ENCODE measurements at regions not wholly inside any gene's neighbourhood (a gene's known extent, or its start where the extent isn't known, plus 50 kb on each side); places are given as distances from the start of the nearest gene placed in this dataset.

- no peaks in the 10 kb centered on the region for H3K36me3 ChIP-seq
- in situ Hi-C loops (cut with MboI; ENCODE audit: low sequenced_read_pairs in 4 of 4) = no loop called here
- intact Hi-C loops (cut with DNase I; ENCODE audit: low total_unique reads) = no loop called here
- TF ChIP-seq POLR2A (IDR thresholded peaks at IDR 0.05) = no peak
- no peak for TF ChIP-seq CTCF (IDR thresholded peaks at IDR 0.05 in 4 of 5, conservative IDR thresholded peaks at IDR 0.05 in 1 of 5)
- ATAC-seq = no peak
- H3K9me3 ChIP-seq = no peaks in the 10 kb centered on the region
- no peaks in the 10 kb centered on the region for H3K4me1 ChIP-seq
- H3K27ac ChIP-seq = no peak overlapping the region
- no peak for DNase-seq
- no peaks in the 10 kb centered on the region for H3K27me3 ChIP-seq
- no peak overlapping the region for H3K4me3 ChIP-seq
Observed at GRCh38 chr12:17060260-17060659, 454.3 kb upstream of the LMO3 start.

- in situ Hi-C loops (cut with MboI; ENCODE audit: low sequenced_read_pairs in 4 of 4) = no loop called here
- Histone ChIP-seq H3K27ac (no peak overlapping the region), H3K36me3 (no peaks in the 10 kb centered on the region), H3K4me1 (no peaks in the 10 kb centered on the region), H3K27me3 (no peaks in the 10 kb centered on the region), H3K4me3 (no peak overlapping the region), H3K9me3 (no peaks in the 10 kb centered on the region)
- ATAC-seq = no peak
- DNase-seq = no peak
- no peak for TF ChIP-seq CTCF (IDR thresholded peaks at IDR 0.05 in 4 of 5, conservative IDR thresholded peaks at IDR 0.05 in 1 of 5)
- intact Hi-C loops (cut with DNase I; ENCODE audit: low total_unique reads) = no loop called here
Observed at GRCh38 chr12:17056546-17056945, 450.6 kb upstream of the LMO3 start.

- Histone ChIP-seq H3K4me1 (no peaks in the 10 kb centered on the region), H3K27me3 (no peaks in the 10 kb centered on the region), H3K9me3 (no peaks in the 10 kb centered on the region), H3K36me3 (no peaks in the 10 kb centered on the region), H3K4me3 (no peak overlapping the region), H3K27ac (no peak overlapping the region)
- intact Hi-C loops (cut with DNase I; ENCODE audit: low total_unique reads) (no loop called here), in situ Hi-C loops (cut with MboI; ENCODE audit: low sequenced_read_pairs in 4 of 4) (no loop called here)
- no peak for ATAC-seq
- no peak for DNase-seq
- TF ChIP-seq POLR2A (IDR thresholded peaks at IDR 0.05) = no peak
- TF ChIP-seq CTCF (IDR thresholded peaks at IDR 0.05 in 4 of 5, conservative IDR thresholded peaks at IDR 0.05 in 1 of 5) = no peak
Observed at GRCh38 chr12:17038923-17039322, 433.0 kb upstream of the LMO3 start.

- no peaks in the 10 kb centered on the region for H3K36me3 ChIP-seq
- H3K27me3 ChIP-seq = no peaks in the 10 kb centered on the region
- DNase-seq (no peak), ATAC-seq (no peak)
- no peak overlapping the region for H3K4me3 ChIP-seq
- H3K4me1 ChIP-seq = no peaks in the 10 kb centered on the region
- no peak overlapping the region for H3K27ac ChIP-seq
- no peaks in the 10 kb centered on the region for H3K9me3 ChIP-seq
- in situ Hi-C loops (cut with MboI; ENCODE audit: low sequenced_read_pairs in 4 of 4) (no loop called here), intact Hi-C loops (cut with DNase I; ENCODE audit: low total_unique reads) (no loop called here)
- no peak for TF ChIP-seq CTCF (IDR thresholded peaks at IDR 0.05 in 4 of 5, conservative IDR thresholded peaks at IDR 0.05 in 1 of 5)
- TF ChIP-seq POLR2A (IDR thresholded peaks at IDR 0.05) = no peak
Observed at GRCh38 chr12:17035372-17035771, 429.4 kb upstream of the LMO3 start.

- in situ Hi-C loops (cut with MboI; ENCODE audit: low sequenced_read_pairs in 4 of 4) (no loop called here), intact Hi-C loops (cut with DNase I; ENCODE audit: low total_unique reads) (no loop called here)
- ATAC-seq = no peak
- no peak for TF ChIP-seq POLR2A (IDR thresholded peaks at IDR 0.05)
- no peak for TF ChIP-seq CTCF (IDR thresholded peaks at IDR 0.05 in 4 of 5, conservative IDR thresholded peaks at IDR 0.05 in 1 of 5)
- no peaks in the 10 kb centered on the region for H3K27me3 ChIP-seq
- H3K4me3 ChIP-seq = no peak overlapping the region
- H3K27ac ChIP-seq = no peak overlapping the region
- H3K4me1 ChIP-seq = no peaks in the 10 kb centered on the region
- H3K9me3 ChIP-seq = no peaks in the 10 kb centered on the region
- no peaks in the 10 kb centered on the region for H3K36me3 ChIP-seq
- DNase-seq = no peak
Observed at GRCh38 chr12:17030338-17030737, 424.4 kb upstream of the LMO3 start.
